ENCODE measurements at regions not wholly inside any gene's neighbourhood (a gene's known extent, or its start where the extent isn't known, plus 50 kb on each side); places are given as distances from the start of the nearest gene placed in this dataset.

GRCh38 chr13:105920370-105920769 is 615.1 kb downstream of the EFNB2 start:
- TF ChIP-seq CTCF (IDR thresholded peaks at IDR 0.05): no peak
- intact Hi-C loops (cut with DNase I; ENCODE audit: low total_unique reads): no loop called here
- no peaks in the 10 kb centered on the region for H3K27me3 ChIP-seq
- H3K9me3 ChIP-seq: no peaks in the 10 kb centered on the region
- H3K4me3 ChIP-seq: no peak overlapping the region
- H3K27ac ChIP-seq: no peak overlapping the region
- no peak for DNase-seq
- H3K36me3 ChIP-seq: no peaks in the 10 kb centered on the region
- no peaks in the 10 kb centered on the region for H3K4me1 ChIP-seq

GRCh38 chr13:105918842-105919741 is 616.4 kb downstream of the EFNB2 start:
- no peak for DNase-seq
- Histone ChIP-seq H3K27ac (no peak overlapping the region), H3K4me3 (no peak overlapping the region)

GRCh38 chr13:105915146-105915850 is 620.2 kb downstream of the EFNB2 start:
- Histone ChIP-seq H3K36me3 (no peaks in the 10 kb centered on the region), H3K4me1 (peaks cover 0 to 8% (median 0%) of the 10 kb centered on the region in 4 donors), H3K9me3 (no peaks in the 10 kb centered on the region), H3K27me3 (no peaks in the 10 kb centered on the region), H3K27ac (no peak overlapping the region), H3K4me3 (no peak overlapping the region)
- intact Hi-C loops (cut with DNase I; ENCODE audit: low total_unique reads): no loop called here
- DNase-seq: no peak
- TF ChIP-seq CTCF (IDR thresholded peaks at IDR 0.05): no peak

More at GRCh38 chr13:105918842-105919741, 616.4 kb downstream of the EFNB2 start:
- H3K27me3 ChIP-seq: no peaks in the 10 kb centered on the region
- H3K36me3 ChIP-seq: no peaks in the 10 kb centered on the region
- H3K9me3 ChIP-seq: no peaks in the 10 kb centered on the region
- H3K4me1 ChIP-seq: peaks cover 0 to 8% (median 0%) of the 10 kb centered on the region in 4 donors
- intact Hi-C loops (cut with DNase I; ENCODE audit: low total_unique reads): no loop called here
- TF ChIP-seq CTCF (IDR thresholded peaks at IDR 0.05): no peak

GRCh38 chr13:105914291-105915036 is 621.0 kb downstream of the EFNB2 start:
- TF ChIP-seq CTCF (IDR thresholded peaks at IDR 0.05): no peak
- peaks cover 0 to 8% (median 0%) of the 10 kb centered on the region in 4 donors for H3K4me1 ChIP-seq
- no peak overlapping the region for H3K27ac ChIP-seq
- no peak overlapping the region for H3K4me3 ChIP-seq
- no peaks in the 10 kb centered on the region for H3K27me3 ChIP-seq
- no peaks in the 10 kb centered on the region for H3K9me3 ChIP-seq
- H3K36me3 ChIP-seq: no peaks in the 10 kb centered on the region
- intact Hi-C loops (cut with DNase I; ENCODE audit: low total_unique reads): no loop called here
- no peak for DNase-seq

GRCh38 chr13:105908586-105908985 is 626.9 kb downstream of the EFNB2 start:
- Histone ChIP-seq H3K4me3 (no peak overlapping the region), H3K27me3 (no peaks in the 10 kb centered on the region), H3K36me3 (no peaks in the 10 kb centered on the region), H3K9me3 (no peaks in the 10 kb centered on the region), H3K4me1 (peaks cover 0 to 3% (median 0%) of the 10 kb centered on the region in 4 donors), H3K27ac (no peak overlapping the region)
- intact Hi-C loops (cut with DNase I; ENCODE audit: low total_unique reads): no loop called here
- no peak for DNase-seq
- TF ChIP-seq CTCF (IDR thresholded peaks at IDR 0.05): no peak
